DND-41 (cell line): ENCODE measurements at regions not wholly inside any gene's neighbourhood (a gene's known extent, or its start where the extent isn't known, plus 50 kb on each side); places are given as distances from the start of the nearest gene placed in this dataset.

ENCODE experiments used
- CTCF ChIP-seq: IDR thresholded peaks from 2 replicates; pipeline ENCODE4 v1.5.1; 2012; ENCODE audit warnings: borderline replicate concordance, low read length, moderate library complexity, mild to moderate bottlenecking; ENCODE audit not compliant: poor library complexity, severe bottlenecking; ENCODE audit errors: extremely low read depth
- EZH2 ChIP-seq: IDR thresholded peaks from 3 replicates; pipeline ENCODE4 v1.6.1; 2012; ENCODE audit warnings: borderline replicate concordance, low read depth, mild to moderate bottlenecking, moderate library complexity, low read length, inconsistent platforms; ENCODE audit not compliant: severe bottlenecking

- TF ChIP-seq CTCF (no peak), EZH2 (no peak)
Measured at GRCh38 chr17:53757559-53757958, 65.2 kb upstream of the KIF2B start.
